DMS 273 (cell line): ENCODE measurements at regions not wholly inside any gene's neighbourhood (a gene's known extent, or its start where the extent isn't known, plus 50 kb on each side); places are given as distances from the start of the nearest gene placed in this dataset.
"Not testable (repeated sequence)": the region's sequence is repeated elsewhere in the genome, so short reads cannot be mapped to it uniquely, and the experiment has no call there.

ENCODE experiments used
- DNase-seq: peaks from one replicate; lab custom pipeline; 2025; ENCODE audit not compliant: unreplicated experiment; lab: John Stamatoyannopoulos, UW

GRCh38 chr3:65004795-65005295 is 317.0 kb upstream of the ADAMTS9 start:
- DNase-seq = no peak

DNA sequence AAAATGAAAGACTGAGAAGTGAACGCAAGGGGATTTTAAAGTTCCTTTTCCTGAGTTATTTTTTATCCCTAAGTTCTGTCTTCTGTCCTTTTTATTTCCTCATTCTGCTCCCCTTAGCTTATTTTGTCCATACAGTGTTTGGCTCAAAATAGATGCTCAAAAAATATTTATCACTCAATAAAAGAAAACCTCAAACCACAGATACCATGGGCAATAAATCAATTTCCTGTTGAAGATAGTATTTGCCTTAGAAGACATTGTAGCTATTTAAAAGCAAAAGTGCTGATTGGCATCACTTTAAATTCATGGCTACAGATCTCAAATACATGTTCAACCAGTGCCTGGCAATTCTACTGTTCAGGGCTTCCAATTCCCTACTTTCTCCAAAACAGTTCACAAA is 316.5 kb upstream of the ADAMTS9 start:
- DNase-seq = no peak

DNA sequence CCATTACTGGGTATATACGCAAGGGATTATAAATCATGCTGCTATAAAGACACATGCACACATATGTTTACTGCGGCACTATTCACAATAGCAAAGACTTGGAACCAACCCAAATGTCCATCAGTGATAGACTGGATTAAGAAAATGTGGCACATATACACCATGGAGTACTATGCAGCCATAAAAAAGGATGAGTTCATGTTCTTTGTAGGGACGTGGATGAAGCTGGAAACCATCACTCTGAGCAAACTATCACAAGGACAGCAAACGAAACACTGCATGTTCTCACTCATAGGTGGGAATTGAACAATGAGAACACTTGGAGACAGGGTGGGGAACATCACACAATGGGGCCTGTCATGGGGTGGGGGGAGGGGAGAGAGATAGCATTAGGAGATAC is 313.3 kb upstream of the ADAMTS9 start:
- DNase-seq = not testable (repeated sequence)

DNA sequence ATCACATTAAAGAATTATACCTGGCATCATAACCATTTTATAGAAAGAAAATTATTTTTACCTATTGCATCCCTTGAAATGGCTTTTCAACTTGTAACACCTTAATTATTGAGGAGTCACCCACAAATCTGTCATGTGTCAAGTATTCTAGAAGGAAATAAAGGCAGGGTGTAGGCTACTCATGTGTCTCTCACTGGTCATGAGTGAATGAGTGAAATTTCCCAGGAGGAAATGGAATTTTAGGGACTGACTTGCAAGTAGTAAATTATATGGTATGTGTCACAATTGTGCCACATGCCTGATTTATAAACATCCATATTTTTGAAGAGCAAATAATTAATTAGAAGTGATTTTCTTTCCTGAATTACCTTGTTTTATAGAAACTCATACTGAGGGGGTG is 310.5 kb upstream of the ADAMTS9 start:
- no peak for DNase-seq

- no peak for DNase-seq
These were observed 308.2 kb upstream of the ADAMTS9 start for GRCh38 chr3:64995857-64996551.

GRCh38 chr3:64993781-64994180 is 306.0 kb upstream of the ADAMTS9 start:
- DNase-seq = no peak

DNA sequence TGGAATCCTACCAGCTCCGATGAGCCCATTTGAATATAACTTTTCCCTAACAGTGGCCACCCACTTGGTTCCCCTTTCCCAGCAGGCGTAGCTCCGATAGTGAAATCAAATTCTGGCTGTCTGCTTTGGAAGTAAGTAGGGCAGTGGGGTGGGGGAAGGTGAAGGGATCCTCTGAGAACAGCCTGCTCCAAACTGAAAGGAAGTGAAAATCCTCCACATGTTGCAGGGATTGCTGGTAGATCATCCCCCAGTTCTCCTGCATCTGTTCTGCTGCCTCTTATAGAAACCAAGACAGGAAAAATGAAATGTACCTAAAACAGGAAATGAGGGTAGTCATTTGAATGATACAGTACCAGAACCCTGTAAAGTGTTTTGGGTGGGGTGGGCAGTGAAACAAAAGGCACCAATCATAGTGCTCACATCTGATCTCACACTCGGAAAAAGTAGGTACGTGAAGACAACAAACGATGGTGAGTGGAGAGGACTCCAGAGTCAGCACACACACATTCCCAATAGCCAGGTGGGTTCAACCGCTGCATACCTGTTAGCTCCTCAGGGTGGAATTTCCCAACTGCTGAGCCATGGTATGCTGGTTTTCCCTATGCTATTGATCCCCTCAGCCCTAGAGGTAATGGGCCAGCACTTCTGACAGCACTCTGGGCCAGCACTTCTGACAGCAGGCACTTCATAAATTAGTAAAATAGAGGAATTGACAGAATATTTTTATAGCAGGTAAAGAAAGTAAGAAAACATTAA is 304.9 kb upstream of the ADAMTS9 start:
- DNase-seq = no peak

- no peak for DNase-seq
These were observed 300.4 kb upstream of the ADAMTS9 start for GRCh38 chr3:64988188-64988587.

- DNase-seq = no peak
These were observed 299.9 kb upstream of the ADAMTS9 start for GRCh38 chr3:64987726-64988125.

DNA sequence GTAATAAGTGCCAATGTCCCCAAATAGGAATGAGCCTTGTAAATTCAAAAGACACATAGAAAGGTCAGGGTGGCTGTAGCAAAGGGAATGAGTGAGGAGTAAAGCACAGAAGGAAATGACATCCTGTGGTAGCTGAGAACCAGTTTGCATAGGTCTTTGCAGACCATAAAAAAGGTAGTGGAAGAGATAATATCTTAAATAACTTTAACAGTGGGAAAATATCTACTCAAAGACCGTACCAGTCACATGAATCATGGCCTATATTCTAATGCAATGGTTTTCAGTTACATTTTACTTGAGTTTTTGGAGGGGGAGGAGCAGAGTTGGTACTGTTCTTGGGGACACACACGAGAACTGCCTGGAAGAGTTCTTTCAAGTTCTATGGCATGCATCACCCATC is 297.3 kb upstream of the ADAMTS9 start:
- no peak for DNase-seq

- no peak for DNase-seq
These were observed 296.0 kb upstream of the ADAMTS9 start for GRCh38 chr3:64983583-64984359.

DNA sequence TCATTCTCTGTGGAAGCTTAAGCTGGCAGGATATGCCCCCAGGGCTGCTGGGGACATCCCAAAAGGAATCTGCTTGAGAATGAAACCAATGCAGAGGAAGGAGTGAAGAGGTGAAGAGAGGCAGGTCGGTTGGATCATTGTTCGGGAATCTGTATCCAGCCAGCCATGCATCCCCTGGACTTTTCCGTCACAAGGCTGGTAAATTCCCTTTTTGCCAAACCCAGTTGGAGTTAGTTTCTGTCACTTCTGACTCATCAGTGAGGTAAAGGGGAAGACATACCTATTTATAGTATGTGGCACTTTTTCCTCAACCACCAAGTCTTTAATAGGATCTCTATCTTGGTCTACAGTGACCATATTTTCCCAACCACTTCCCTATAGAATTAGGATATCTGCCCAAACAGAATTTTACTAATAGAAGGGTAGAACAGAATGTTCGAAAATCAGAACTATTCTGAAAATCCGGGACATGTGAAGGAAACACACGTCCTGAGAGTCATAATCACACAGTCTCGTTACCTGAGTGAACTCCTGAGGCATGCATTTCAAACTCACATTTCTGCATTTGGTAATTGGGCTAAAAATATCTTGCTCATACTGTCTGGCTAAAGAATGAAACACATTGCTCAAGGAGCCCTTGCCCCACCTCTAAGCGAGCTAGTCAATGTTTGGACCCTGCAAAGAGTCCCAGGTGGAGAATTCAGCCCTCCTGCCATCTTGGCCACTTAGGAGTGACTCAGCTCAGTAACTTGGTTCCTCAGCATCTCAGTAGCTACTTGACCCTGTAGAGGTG is 289.7 kb upstream of the ADAMTS9 start:
- no peak for DNase-seq

DNA sequence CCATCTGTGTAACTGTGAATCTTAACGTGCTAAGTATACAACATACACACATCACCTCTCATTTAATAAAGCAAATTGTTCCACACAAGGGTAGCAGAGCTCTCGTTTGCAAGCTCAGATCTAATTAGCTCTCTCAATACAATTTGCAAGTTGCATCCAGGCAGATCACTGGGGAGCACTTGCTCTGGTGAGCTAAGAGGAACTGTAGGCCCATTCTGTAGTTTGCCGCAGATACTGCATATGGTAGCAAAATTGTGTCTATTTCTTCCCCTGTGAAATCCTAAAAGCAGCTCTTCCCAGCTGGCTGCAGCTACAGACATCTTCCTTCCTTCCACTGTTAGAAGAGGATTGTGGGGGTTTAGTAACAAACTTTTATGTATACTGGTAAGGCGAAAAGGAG is 288.7 kb upstream of the ADAMTS9 start:
- DNase-seq = no peak

GRCh38 chr3:64975147-64975546 is 287.3 kb upstream of the ADAMTS9 start:
- DNase-seq = no peak

DNA sequence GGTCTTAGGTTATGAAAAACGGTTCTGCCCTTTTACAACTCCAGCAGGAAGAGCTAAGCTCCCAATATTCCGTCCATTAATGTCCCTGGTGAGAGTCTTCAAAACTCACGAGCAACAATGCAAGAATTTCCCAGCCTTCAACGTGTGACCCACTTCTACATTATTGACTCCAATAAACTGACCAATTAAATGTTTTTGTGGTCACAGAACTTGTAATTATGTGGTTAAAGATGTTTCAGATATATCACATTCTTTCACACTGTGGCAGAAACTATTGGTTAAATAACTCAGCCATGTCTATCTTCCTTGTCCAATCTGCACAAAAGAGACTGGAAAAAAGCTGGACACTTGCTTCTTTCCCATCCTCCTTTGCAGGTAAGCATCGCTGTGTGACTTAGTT is 286.6 kb upstream of the ADAMTS9 start:
- no peak for DNase-seq

GRCh38 chr3:64972793-64973192 is 285.0 kb upstream of the ADAMTS9 start:
- DNase-seq = no peak

GRCh38 chr3:64971602-64972001 is 283.8 kb upstream of the ADAMTS9 start:
- no peak for DNase-seq

- DNase-seq = no peak
These were observed 282.8 kb upstream of the ADAMTS9 start for GRCh38 chr3:64970634-64971033.

DNA sequence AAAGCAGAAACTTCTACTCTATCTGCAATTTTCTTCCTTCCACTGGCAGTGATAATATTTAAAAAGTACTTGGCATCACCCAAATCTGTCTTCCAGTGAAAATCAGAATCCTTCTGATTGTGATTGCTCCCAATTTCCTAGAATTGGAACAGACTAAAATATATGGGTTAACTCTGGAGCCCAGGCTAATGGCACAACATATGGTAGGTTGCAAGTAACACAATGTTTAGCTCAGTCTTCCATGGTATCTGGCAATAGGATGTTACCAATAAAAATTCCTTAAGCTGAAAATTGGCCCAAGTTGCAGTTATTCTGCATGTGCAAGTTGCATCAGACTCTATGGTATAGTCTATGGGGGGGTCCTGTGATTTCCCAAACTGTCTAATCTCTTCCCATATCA is 273.5 kb upstream of the ADAMTS9 start:
- no peak for DNase-seq

DNA sequence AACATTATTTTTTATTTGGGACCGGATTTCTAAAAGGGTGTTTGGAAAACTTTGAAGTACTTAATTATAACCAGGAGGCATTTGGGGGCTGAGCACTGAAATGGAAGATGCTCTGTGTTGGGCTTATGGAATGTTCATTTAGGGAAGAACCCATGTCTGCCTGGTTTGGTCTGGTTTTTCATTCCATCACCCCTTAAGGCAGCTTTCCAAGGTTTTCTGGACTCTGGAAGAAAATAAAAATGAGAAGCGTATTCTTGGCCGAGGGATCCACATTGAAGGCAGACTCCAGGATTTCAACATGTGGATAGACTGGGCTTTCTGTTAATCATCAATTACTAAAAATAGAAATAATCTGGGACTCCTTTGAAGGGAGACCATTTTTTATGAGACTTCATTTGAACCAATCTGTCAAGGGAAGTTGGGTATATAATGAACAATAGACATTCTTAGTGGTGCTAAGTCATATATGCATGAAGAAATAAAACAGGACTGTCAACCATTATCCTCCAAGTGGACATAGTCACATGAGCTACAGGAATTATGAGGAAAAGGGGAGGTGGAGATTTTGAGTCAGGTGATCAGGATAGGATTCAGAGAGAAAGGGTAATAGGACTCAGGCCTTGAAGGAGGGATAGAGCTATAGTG is 270.5 kb upstream of the ADAMTS9 start:
- no peak for DNase-seq
